Fibroblast of the aortic adventitia (primary cell): ENCODE measurements at regions not wholly inside any gene's neighbourhood (a gene's known extent, or its start where the extent isn't known, plus 50 kb on each side); places are given as distances from the start of the nearest gene placed in this dataset.

Source experiments
- DNase-seq: peaks from one replicate; pipeline ENCODE4 v3.0.0-alpha.2; 2010; ENCODE audit warnings: low read depth
- H3K4me3 ChIP-seq: 2 replicates; pipeline ENCODE4 v1.5.1; 2011; ENCODE audit warnings: low read depth, mild to moderate bottlenecking, control low read depth, low read length, moderate library complexity
- CTCF ChIP-seq: IDR thresholded peaks from 2 replicates; pipeline ENCODE4 v1.5.1; 2011; ENCODE audit warnings: mild to moderate bottlenecking, low read length, control low read depth, inconsistent platforms; ENCODE audit not compliant: insufficient read depth

- no peak for DNase-seq
- no peak for TF ChIP-seq CTCF
- H3K4me3 ChIP-seq = peak overlapping the region; percentile 56
Observed at GRCh38 chr2:64227603-64228125, 83.4 kb upstream of the PELI1 start.

GRCh38 chr2:64228126-64228678 lies 84.0 kb upstream of the PELI1 start:
- peak; percentile 40 for DNase-seq
- peak overlapping the region; percentile 56 for H3K4me3 ChIP-seq
- TF ChIP-seq CTCF = peak; percentile 13

GRCh38 chr2:64228918-64229317 lies 84.7 kb upstream of the PELI1 start:
- DNase-seq = no peak
- TF ChIP-seq CTCF = no peak
- no peak overlapping the region for H3K4me3 ChIP-seq

GRCh38 chr2:64230540-64230939 lies 86.3 kb upstream of the PELI1 start:
- TF ChIP-seq CTCF = no peak
- peak; percentile 5 for DNase-seq
- no peak overlapping the region for H3K4me3 ChIP-seq

GRCh38 chr2:64232266-64232665 lies 88.0 kb upstream of the PELI1 start:
- DNase-seq = no peak
- no peak for TF ChIP-seq CTCF
- no peak overlapping the region for H3K4me3 ChIP-seq

GRCh38 chr2:64233376-64233922 lies 89.2 kb upstream of the PELI1 start:
- peak; percentile 65 for DNase-seq

More at GRCh38 chr2:64233376-64233922, 89.2 kb upstream of the PELI1 start:
- no peak overlapping the region for H3K4me3 ChIP-seq
- TF ChIP-seq CTCF = no peak
